ENCODE measurements at regions not wholly inside any gene's neighbourhood (a gene's known extent, or its start where the extent isn't known, plus 50 kb on each side); places are given as distances from the start of the nearest gene placed in this dataset.

GRCh38 chr13:40175639-40176038 lies 490.8 kb downstream of the FOXO1 start:
- H3K4me3 ChIP-seq (ENCODE audit: low read depth, low read length): no peak overlapping the region
- H3K27me3 ChIP-seq (ENCODE audit: control insufficient read depth, insufficient read depth, low read length): peaks cover 3% of the 10 kb centered on the region
- TF ChIP-seq, protein P1, sequence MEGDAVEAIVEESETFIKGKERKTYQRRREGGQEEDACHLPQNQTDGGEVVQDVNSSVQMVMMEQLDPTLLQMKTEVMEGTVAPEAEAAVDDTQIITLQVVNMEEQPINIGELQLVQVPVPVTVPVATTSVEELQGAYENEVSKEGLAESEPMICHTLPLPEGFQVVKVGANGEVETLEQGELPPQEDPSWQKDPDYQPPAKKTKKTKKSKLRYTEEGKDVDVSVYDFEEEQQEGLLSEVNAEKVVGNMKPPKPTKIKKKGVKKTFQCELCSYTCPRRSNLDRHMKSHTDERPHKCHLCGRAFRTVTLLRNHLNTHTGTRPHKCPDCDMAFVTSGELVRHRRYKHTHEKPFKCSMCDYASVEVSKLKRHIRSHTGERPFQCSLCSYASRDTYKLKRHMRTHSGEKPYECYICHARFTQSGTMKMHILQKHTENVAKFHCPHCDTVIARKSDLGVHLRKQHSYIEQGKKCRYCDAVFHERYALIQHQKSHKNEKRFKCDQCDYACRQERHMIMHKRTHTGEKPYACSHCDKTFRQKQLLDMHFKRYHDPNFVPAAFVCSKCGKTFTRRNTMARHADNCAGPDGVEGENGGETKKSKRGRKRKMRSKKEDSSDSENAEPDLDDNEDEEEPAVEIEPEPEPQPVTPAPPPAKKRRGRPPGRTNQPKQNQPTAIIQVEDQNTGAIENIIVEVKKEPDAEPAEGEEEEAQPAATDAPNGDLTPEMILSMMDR (IDR thresholded peaks at IDR 0.05; ENCODE audit: insufficient read depth, low read length, poor library complexity, severe bottlenecking): no peak
- no peak for DNase-seq (ENCODE audit: low read depth)
- H3K36me3 ChIP-seq (ENCODE audit: control insufficient read depth, insufficient read depth, low read length): no peaks in the 10 kb centered on the region

DNA sequence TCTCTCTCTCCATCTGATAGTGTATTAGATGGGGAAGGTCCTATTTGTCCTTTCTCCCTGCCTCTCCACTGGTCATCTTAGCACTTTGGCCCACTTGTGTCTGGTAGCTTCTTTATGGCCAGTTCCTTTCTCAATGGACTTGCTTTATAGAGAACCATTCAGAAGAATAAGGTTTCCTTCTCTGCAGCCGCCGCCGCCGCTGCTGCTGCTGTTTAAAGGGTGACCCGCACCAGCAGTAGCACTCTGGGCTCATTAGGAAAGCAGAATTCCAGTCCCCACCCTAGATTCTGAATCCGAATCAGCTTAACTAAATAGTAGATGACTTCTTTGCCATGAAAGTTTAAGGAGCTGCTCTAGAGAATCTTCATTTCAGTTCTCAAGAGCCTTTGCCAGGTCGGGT lies 490.2 kb downstream of the FOXO1 start:
- Histone ChIP-seq H3K36me3 (ENCODE audit: control insufficient read depth, insufficient read depth, low read length) (no peaks in the 10 kb centered on the region), H3K27me3 (ENCODE audit: control insufficient read depth, insufficient read depth, low read length) (peaks cover 3% of the 10 kb centered on the region), H3K4me3 (ENCODE audit: low read depth, low read length) (no peak overlapping the region)
- DNase-seq (ENCODE audit: low read depth): no peak
- TF ChIP-seq, protein P1 (IDR thresholded peaks at IDR 0.05; ENCODE audit: insufficient read depth, low read length, poor library complexity, severe bottlenecking): no peak

DNA sequence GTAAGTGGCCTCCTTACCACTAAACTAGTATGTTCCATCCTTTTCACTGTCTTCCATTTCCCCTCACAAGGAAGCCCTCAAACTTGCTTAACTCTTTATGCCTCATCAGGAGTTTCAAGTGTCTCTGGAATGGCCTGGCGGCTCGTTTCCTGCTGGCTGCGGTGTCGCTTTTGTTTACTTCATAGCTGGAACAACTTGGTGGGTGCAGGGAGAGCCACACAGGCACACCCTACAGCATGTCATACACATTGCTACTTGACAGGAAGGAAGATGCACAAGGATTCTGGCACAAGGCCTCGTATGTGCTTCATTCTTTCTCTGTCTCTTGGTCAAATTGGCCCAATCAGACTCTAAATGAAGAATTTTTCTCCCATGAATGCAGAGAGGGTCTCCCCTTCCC lies 488.3 kb downstream of the FOXO1 start:
- Histone ChIP-seq H3K36me3 (ENCODE audit: control insufficient read depth, insufficient read depth, low read length) (no peaks in the 10 kb centered on the region), H3K27me3 (ENCODE audit: control insufficient read depth, insufficient read depth, low read length) (no peaks in the 10 kb centered on the region), H3K4me3 (ENCODE audit: low read depth, low read length) (no peak overlapping the region)
- TF ChIP-seq, protein P1 (IDR thresholded peaks at IDR 0.05; ENCODE audit: insufficient read depth, low read length, poor library complexity, severe bottlenecking): no peak
- no peak for DNase-seq (ENCODE audit: low read depth)

DNA sequence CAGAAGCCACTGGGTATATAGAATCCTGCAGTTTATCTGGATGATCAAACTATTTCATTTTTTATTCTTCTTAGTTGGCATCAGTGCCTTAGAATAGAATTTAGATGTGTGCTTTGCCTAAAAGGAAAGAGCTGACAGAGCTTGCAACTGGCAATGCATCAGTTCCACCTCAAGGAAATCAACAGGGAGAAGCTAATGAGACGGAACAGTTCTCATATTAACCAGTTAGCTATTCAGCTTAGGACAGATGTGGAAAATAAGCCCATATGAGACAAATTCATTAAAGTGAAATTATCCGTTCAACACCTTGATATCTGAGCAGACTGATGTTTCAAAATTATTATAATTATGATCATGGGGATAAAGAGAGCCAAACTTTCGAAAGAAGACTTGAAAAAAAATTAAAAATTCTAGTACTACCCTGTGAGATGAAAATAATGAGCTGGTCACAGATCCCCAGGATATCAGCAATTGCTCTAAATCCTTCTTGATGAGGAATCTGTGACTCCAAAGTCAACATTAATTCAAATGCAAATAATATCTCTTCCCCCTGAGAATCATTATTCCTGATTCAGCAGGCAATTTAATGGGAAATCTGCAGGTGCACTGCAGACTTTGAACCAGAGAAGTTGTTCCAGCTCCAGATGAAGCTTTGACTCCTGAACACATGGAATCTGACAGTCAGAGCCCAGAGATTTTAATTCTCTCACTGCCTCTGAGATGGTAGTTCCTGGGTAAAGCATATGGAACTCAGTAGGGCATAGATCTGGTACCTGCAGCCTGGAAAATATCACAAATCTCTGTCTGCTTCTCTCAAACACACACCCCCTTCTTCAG lies 486.8 kb downstream of the FOXO1 start:
- no peaks in the 10 kb centered on the region for H3K27me3 ChIP-seq (ENCODE audit: control insufficient read depth, insufficient read depth, low read length)
- H3K4me3 ChIP-seq (ENCODE audit: low read depth, low read length): no peak overlapping the region
- no peak for DNase-seq (ENCODE audit: low read depth)
- H3K36me3 ChIP-seq (ENCODE audit: control insufficient read depth, insufficient read depth, low read length): no peaks in the 10 kb centered on the region
- TF ChIP-seq, protein P1 (IDR thresholded peaks at IDR 0.05; ENCODE audit: insufficient read depth, low read length, poor library complexity, severe bottlenecking): no peak

- Histone ChIP-seq H3K27me3 (ENCODE audit: control insufficient read depth, insufficient read depth, low read length) (no peaks in the 10 kb centered on the region), H3K4me3 (ENCODE audit: low read depth, low read length) (no peak overlapping the region), H3K36me3 (ENCODE audit: control insufficient read depth, insufficient read depth, low read length) (no peaks in the 10 kb centered on the region)
- TF ChIP-seq, protein P1 (IDR thresholded peaks at IDR 0.05; ENCODE audit: insufficient read depth, low read length, poor library complexity, severe bottlenecking): no peak
- no peak for DNase-seq (ENCODE audit: low read depth)
Observed at GRCh38 chr13:40180776-40181175, 485.7 kb downstream of the FOXO1 start.

All from kidney epithelial cell (primary cell).